H1 (cell line): ENCODE measurements at regions not wholly inside any gene's neighbourhood (a gene's known extent, or its start where the extent isn't known, plus 50 kb on each side); places are given as distances from the start of the nearest gene placed in this dataset.

ENCODE experiments used
- CTCF ChIA-PET: fragments of 300-600 bp; sonication (Branson Sonifier 250); formaldehyde crosslinking; loops from one replicate; lab custom pipeline; 2021; ENCODE audit not compliant: partially characterized antibody; lab: Charles Lee
- POLR2A ChIA-PET: fragments of 300-600 bp; sonication (Branson Sonifier 250); formaldehyde crosslinking; loops from one replicate; lab custom pipeline; 2021; ENCODE audit warnings: inconsistent platforms; ENCODE audit not compliant: partially characterized antibody; lab: Charles Lee
- DNase-seq, 2 experiments: peaks; one replicate each; pipeline versions ENCODE4 v3.0.0 to v3.0.0-alpha.2; 2010 to 2022; ENCODE audit warnings: low spot score in 2 of 2, low read depth in 1 of 2, mixed read lengths in 1 of 2
- FAIRE-seq: peaks from 2 replicates; lab custom pipeline; 2011; peaks lifted over from hg19 to GRCh38; lab: Jason Lieb, UNC
- H2AFZ ChIP-seq: 2 replicates; pipeline ENCODE4 v1.8.1; 2012; ENCODE audit warnings: low read length, inconsistent platforms
- H2AK5ac ChIP-seq: 2 replicates; pipeline ENCODE4 v1.6.1; 2013; ENCODE audit warnings: low read depth, low read length
- H2BK120ac ChIP-seq: replicated peaks from 2 replicates; pipeline ENCODE3; 2013; ENCODE audit warnings: low read depth, low read length, inconsistent platforms
- H2BK12ac ChIP-seq: 2 replicates; pipeline ENCODE4 v1.6.1; 2013; ENCODE audit warnings: low read depth, low read length
- H2BK15ac ChIP-seq: 2 replicates; pipeline ENCODE4 v1.6.1; 2013; ENCODE audit warnings: low read length
- H2BK20ac ChIP-seq: 2 replicates; pipeline ENCODE4 v1.6.1; 2013; ENCODE audit warnings: low read length
- H2BK5ac ChIP-seq: 2 replicates; pipeline ENCODE4 v1.6.1; 2013; ENCODE audit warnings: low read depth, low read length
- H3K14ac ChIP-seq: 2 replicates; pipeline ENCODE4 v1.6.1; 2013; ENCODE audit warnings: inconsistent platforms; ENCODE audit not compliant: insufficient read length
- H3K18ac ChIP-seq: 2 replicates; pipeline ENCODE4 v1.6.1; 2013; ENCODE audit warnings: low read length; ENCODE audit errors: extremely low read depth
- H3K23ac ChIP-seq: 2 replicates; pipeline ENCODE4 v1.6.1; 2013; ENCODE audit warnings: inconsistent platforms; ENCODE audit not compliant: insufficient read length
- H3K23me2 ChIP-seq: 2 replicates; pipeline ENCODE4 v1.6.1; 2013; ENCODE audit warnings: low read depth, low read length
- H3K27ac ChIP-seq: 2 replicates; pipeline ENCODE4 v1.6.1; 2011; ENCODE audit warnings: low read depth, low read length, inconsistent platforms
- H3K27me3 ChIP-seq, 4 experiments: replicated peaks in 1 of 4; 1 replicate in 1 of 4; 2 replicates in 3 of 4; pipeline versions ENCODE4 v1.6.1 to v1.8.1; 2011 to 2013; ENCODE audit warnings: low read length in 3 of 4, mild to moderate bottlenecking in 3 of 4, inconsistent platforms in 2 of 4, mixed read lengths in 2 of 4, moderate library complexity in 1 of 4; ENCODE audit not compliant: control insufficient read depth in 3 of 4, insufficient read depth in 3 of 4; ENCODE audit errors: extremely low read depth in 1 of 4
- H3K36me3 ChIP-seq, 4 experiments: 2 replicates each; pipeline versions ENCODE4 v1.6.1 to v1.8.1; 2011 to 2013; ENCODE audit warnings: mild to moderate bottlenecking in 4 of 4, low read length in 3 of 4, moderate library complexity in 2 of 4, control low read depth in 1 of 4, inconsistent platforms in 1 of 4; ENCODE audit not compliant: insufficient read depth in 4 of 4, control insufficient read depth in 2 of 4
- H3K4ac ChIP-seq: replicated peaks from 2 replicates; pipeline ENCODE3; 2013; ENCODE audit warnings: low read length, low read depth, mixed read lengths, inconsistent platforms; ENCODE audit not compliant: insufficient read length
- H3K4me1 ChIP-seq, 4 experiments: replicated peaks in 1 of 4; 1 replicate in 1 of 4; 2 replicates in 3 of 4; pipeline versions ENCODE4 v1.6.1 to v1.8.1; 2011 to 2013; ENCODE audit warnings: low read length in 3 of 4, inconsistent platforms in 2 of 4, mixed read lengths in 1 of 4; ENCODE audit not compliant: insufficient read depth in 4 of 4, control insufficient read depth in 3 of 4
- H3K4me2 ChIP-seq, 2 experiments: 2 replicates each; pipeline versions ENCODE4 v1.6.1 to v1.8.1; 2011 to 2013; ENCODE audit warnings: low read depth in 2 of 2, low read length in 2 of 2, control low read depth in 1 of 2, inconsistent platforms in 1 of 2, mild to moderate bottlenecking in 1 of 2; ENCODE audit not compliant: insufficient read depth in 1 of 2
- H3K4me3 ChIP-seq, 4 experiments: fragments of 200-600, 300-600 bp in 1 of 4; sonication (generic), shearing (Covaris generic), sonication (Bioruptor Twin) in 1 of 4; 2 replicates each; pipeline versions ENCODE4 v1.5.1 to v1.8.1; 2011 to 2016; ENCODE audit warnings: low read length in 4 of 4, low read depth in 3 of 4, control low read depth in 2 of 4, inconsistent platforms in 2 of 4, mild to moderate bottlenecking in 2 of 4, mixed read lengths in 1 of 4, moderate library complexity in 1 of 4; ENCODE audit not compliant: insufficient read depth in 2 of 4; ENCODE audit errors: extremely low read depth in 1 of 4
- H3K56ac ChIP-seq: replicated peaks from 2 replicates; pipeline ENCODE3; 2013; ENCODE audit warnings: low read depth, mild to moderate bottlenecking, mixed read lengths, low read length, inconsistent platforms; ENCODE audit not compliant: insufficient read length
- H3K79me1 ChIP-seq: 2 replicates; pipeline ENCODE4 v1.6.1; 2013; ENCODE audit warnings: low read depth, low read length, control low read depth
- H3K79me2 ChIP-seq, 2 experiments: 2 replicates each; pipeline versions ENCODE4 v1.6.1 to v1.8.1; 2012 to 2013; ENCODE audit warnings: low read length in 2 of 2, mild to moderate bottlenecking in 2 of 2, inconsistent platforms in 1 of 2; ENCODE audit not compliant: insufficient read depth in 2 of 2, control insufficient read depth in 1 of 2
- H3K9ac ChIP-seq, 4 experiments: replicated peaks in 1 of 4; 1 replicate in 1 of 4; 2 replicates in 3 of 4; pipeline versions ENCODE4 v1.6.1 to v1.8.1; 2011 to 2013; ENCODE audit warnings: low read depth in 3 of 4, low read length in 3 of 4, control low read depth in 2 of 4, mild to moderate bottlenecking in 2 of 4, moderate library complexity in 2 of 4, inconsistent platforms in 1 of 4; ENCODE audit errors: extremely low read depth in 1 of 4
- H3K9me3 ChIP-seq, 2 experiments: 2 replicates each; pipeline versions ENCODE4 v1.6.1 to v1.8.1; 2012 to 2013; ENCODE audit warnings: mild to moderate bottlenecking in 2 of 2, moderate library complexity in 2 of 2, control low read depth in 1 of 2, inconsistent platforms in 1 of 2, low read depth in 1 of 2, low read length in 1 of 2, mixed read lengths in 1 of 2; ENCODE audit not compliant: insufficient read depth in 2 of 2
- H4K20me1 ChIP-seq, 2 experiments: replicated peaks in 1 of 2; 2 replicates each; pipeline versions ENCODE3 to v1.8.1; 2011 to 2013; ENCODE audit warnings: inconsistent platforms in 2 of 2, low read length in 2 of 2, mild to moderate bottlenecking in 1 of 2; ENCODE audit not compliant: insufficient read depth in 2 of 2, control insufficient read depth in 1 of 2
- H4K5ac ChIP-seq: 2 replicates; pipeline ENCODE4 v1.6.1; 2013; ENCODE audit warnings: low read length, low read depth, mixed read lengths, inconsistent platforms; ENCODE audit not compliant: insufficient read length
- H4K8ac ChIP-seq: 2 replicates; pipeline ENCODE4 v1.8.0; 2013; ENCODE audit warnings: mild to moderate bottlenecking, moderate library complexity, low read length, inconsistent platforms; ENCODE audit not compliant: insufficient read depth; ENCODE audit errors: extremely low read depth
- H4K91ac ChIP-seq: replicated peaks from 2 replicates; pipeline ENCODE3; 2013; ENCODE audit warnings: low read length, mixed read lengths, inconsistent platforms; ENCODE audit not compliant: insufficient read length
- SP2 ChIP-seq: IDR thresholded peaks from 2 replicates; pipeline ENCODE4 v1.6.1; 2012; ENCODE audit warnings: mild to moderate bottlenecking, low read length, inconsistent platforms
- SUZ12 ChIP-seq: fragments of 200-600 bp; sonication (generic); IDR thresholded peaks from 2 replicates; pipeline ENCODE4 v1.6.1; 2012; ENCODE audit warnings: mild to moderate bottlenecking, inconsistent platforms, low read length, moderate library complexity, mixed read lengths
- WGBS, 2 experiments: shearing (Covaris generic) in 1 of 2; methylation state at CpG; one replicate each; pipeline versions ENCODE4 v1.1.6 to v1.1.7; 2013 to 2015; ENCODE audit warnings: low lambda C conversion rate in 2 of 2, mixed read lengths in 2 of 2, inconsistent platforms in 1 of 2, low coverage in 1 of 2, missing lambda C conversion rate in 1 of 2; ENCODE audit not compliant: insufficient replicate concordance in 2 of 2, insufficient coverage in 1 of 2, insufficient read length in 1 of 2; ENCODE audit errors: extremely low coverage in 1 of 2, missing lambda C conversion rate in 1 of 2; 5-methylcytosine and 5-hydroxymethylcytosine counted together

DNA sequence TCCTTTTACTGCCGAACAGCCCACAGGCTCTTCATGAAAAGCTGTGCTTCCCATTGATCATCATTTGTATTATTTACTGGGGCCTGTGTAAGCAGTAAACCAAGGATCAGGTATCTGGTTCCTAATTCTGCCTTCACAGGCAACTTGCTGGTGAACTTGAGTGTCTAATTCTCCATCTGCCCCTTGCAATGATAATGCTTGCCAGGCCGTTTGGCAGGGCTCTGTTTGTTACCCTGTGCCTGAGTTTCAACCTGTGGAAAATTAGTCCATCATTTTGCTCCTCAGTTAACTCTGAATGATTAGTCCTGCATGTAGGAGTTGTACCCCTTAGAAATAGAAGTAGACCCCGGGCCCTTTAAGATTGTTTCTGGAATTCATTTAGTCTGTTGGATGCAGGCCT lies 298.4 kb upstream of the CADM1 start:
- Histone ChIP-seq H3K56ac (no peak overlapping the region), H3K14ac (no peak overlapping the region), H2BK120ac (no peak overlapping the region), H3K27ac (no peak overlapping the region), H2BK5ac (no peak overlapping the region), H3K4me3 (no peak overlapping the region), H3K79me2 (no peaks in the 10 kb centered on the region), H2AK5ac (no peak overlapping the region), H2BK20ac (no peak overlapping the region), H3K79me1 (no peaks in the 10 kb centered on the region), H3K4me1 (no peaks in the 10 kb centered on the region; a peak in 1 of 7 replicates), H3K4ac (no peak overlapping the region), H4K8ac (no peak overlapping the region), H2BK12ac (no peak overlapping the region), H3K36me3 (no peaks in the 10 kb centered on the region), H3K9me3 (peaks cover 0 to under 1% of the 10 kb centered on the region in 2 experiments; a peak in 1 of 4 replicates), H3K27me3 (no peaks in the 10 kb centered on the region; a peak in 1 of 7 replicates), H3K23ac (no peak overlapping the region), H3K9ac (no peak overlapping the region), H2BK15ac (no peak overlapping the region), H4K20me1 (no peaks in the 10 kb centered on the region), H4K91ac (no peak overlapping the region), H3K23me2 (no peaks in the 10 kb centered on the region), H4K5ac (no peak overlapping the region), H2AFZ (no peak overlapping the region), H3K4me2 (no peak overlapping the region), H3K18ac (no peak overlapping the region)
- TF ChIP-seq SP2 (no peak), SUZ12 (no peak)
- no peak for DNase-seq
- FAIRE-seq, result no peak
- 87% methylated on average over 3 of the region's 3 CpGs; no CpG with 5 or more reads in 1 of the 2 experiments for WGBS, 2 experiments
- ChIA-PET CTCF (interaction anchor here (1.0 to 1.2 kb wide), 2 partner anchors 15 to 124 kb away, joined by 3 read pairs; no protein-coding TSS in a partner anchor), POLR2A (no interaction called here)
